ENCODE measurements at regions not wholly inside any gene's neighbourhood (a gene's known extent, or its start where the extent isn't known, plus 50 kb on each side); places are given as distances from the start of the nearest gene placed in this dataset.

DNA sequence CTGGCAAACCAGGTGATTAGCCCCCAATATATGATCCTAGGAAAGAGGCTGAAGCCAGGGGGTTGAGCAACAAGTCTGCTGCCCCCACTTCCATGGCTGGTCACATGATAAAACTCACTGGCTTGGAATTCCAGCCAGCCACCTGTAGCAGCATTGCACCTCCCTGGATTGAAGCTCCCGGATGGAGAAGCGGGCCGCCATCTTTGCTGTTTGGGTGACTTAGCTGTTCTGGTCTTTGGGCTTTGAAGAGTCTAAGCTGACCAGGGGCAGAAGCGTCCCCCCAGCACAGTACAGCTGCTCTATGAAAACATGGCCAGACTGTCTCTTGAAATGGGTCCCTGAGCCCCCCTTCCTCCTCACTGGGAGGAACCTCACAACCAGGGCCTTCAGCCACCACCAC lies 610.2 kb downstream of the ANXA1 start:
- TF ChIP-seq POLR2AphosphoS5 (IDR thresholded peaks at IDR 0.05; ENCODE audit: low read depth, low read length) (no peak), TAF1 (IDR thresholded peaks at IDR 0.05; ENCODE audit: borderline replicate concordance, insufficient read depth, low read length) (no peak), SIN3A (IDR thresholded peaks at IDR 0.05; ENCODE audit: borderline replicate concordance, insufficient read depth, low read length) (no peak), FOXP2 (optimal IDR thresholded peaks at IDR 0.05; ENCODE audit: borderline replicate concordance, extremely low read depth, extremely low read length, insufficient read depth) (no peak)
- TF ChIP-seq, protein P1, sequence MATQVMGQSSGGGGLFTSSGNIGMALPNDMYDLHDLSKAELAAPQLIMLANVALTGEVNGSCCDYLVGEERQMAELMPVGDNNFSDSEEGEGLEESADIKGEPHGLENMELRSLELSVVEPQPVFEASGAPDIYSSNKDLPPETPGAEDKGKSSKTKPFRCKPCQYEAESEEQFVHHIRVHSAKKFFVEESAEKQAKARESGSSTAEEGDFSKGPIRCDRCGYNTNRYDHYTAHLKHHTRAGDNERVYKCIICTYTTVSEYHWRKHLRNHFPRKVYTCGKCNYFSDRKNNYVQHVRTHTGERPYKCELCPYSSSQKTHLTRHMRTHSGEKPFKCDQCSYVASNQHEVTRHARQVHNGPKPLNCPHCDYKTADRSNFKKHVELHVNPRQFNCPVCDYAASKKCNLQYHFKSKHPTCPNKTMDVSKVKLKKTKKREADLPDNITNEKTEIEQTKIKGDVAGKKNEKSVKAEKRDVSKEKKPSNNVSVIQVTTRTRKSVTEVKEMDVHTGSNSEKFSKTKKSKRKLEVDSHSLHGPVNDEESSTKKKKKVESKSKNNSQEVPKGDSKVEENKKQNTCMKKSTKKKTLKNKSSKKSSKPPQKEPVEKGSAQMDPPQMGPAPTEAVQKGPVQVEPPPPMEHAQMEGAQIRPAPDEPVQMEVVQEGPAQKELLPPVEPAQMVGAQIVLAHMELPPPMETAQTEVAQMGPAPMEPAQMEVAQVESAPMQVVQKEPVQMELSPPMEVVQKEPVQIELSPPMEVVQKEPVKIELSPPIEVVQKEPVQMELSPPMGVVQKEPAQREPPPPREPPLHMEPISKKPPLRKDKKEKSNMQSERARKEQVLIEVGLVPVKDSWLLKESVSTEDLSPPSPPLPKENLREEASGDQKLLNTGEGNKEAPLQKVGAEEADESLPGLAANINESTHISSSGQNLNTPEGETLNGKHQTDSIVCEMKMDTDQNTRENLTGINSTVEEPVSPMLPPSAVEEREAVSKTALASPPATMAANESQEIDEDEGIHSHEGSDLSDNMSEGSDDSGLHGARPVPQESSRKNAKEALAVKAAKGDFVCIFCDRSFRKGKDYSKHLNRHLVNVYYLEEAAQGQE (IDR thresholded peaks at IDR 0.05; ENCODE audit: insufficient read depth in 1 of 2, low read depth in 2 of 2, low read length in 2 of 2), result no peak

DNA sequence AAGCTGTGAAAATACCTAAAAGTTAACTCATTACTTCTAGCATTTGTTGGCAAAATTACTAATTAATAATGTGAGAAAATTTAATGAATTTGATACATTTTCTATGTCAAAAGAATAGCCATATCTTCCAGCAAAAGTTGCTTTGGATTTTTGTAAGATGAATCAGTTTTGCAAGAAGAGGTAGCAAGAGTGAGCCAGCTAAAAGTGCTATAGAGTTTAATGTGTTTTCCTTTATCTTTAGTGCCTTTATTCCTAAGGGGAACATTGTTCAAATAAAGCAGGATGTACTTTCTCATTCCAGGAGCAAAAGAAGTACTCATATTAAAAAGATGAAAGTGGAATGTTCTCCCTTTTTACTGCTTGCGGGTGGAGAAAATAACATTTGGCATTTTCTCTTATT lies 622.2 kb downstream of the ANXA1 start:
- TF ChIP-seq FOXP2 (optimal IDR thresholded peaks at IDR 0.05; ENCODE audit: borderline replicate concordance, extremely low read depth, extremely low read length, insufficient read depth) (no peak), SIN3A (IDR thresholded peaks at IDR 0.05; ENCODE audit: borderline replicate concordance, insufficient read depth, low read length) (no peak), TAF1 (IDR thresholded peaks at IDR 0.05; ENCODE audit: borderline replicate concordance, insufficient read depth, low read length) (no peak), POLR2AphosphoS5 (IDR thresholded peaks at IDR 0.05; ENCODE audit: low read depth, low read length) (no peak)
- TF ChIP-seq, protein P1 (IDR thresholded peaks at IDR 0.05; ENCODE audit: insufficient read depth in 1 of 2, low read depth in 2 of 2, low read length in 2 of 2), result no peak

DNA sequence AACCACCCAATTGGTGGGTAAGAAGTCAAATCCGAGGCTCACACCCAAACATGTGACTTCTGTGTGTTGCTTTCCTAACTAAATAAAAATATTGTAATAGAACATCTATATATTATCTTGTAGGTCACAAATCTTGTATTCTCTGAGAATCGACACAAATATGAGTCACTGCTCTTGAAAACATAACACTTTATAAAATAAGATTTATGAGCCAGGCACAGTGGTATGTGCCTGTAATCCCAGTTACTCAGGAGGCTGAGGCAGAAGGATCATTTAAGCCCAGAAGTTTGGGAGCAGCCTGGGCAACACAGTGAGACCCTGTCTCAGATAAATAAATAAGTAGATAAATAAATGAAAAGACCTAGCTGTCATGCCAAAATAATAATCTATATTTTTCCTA lies 624.1 kb downstream of the ANXA1 start:
- no peak for TF ChIP-seq FOXP2 (optimal IDR thresholded peaks at IDR 0.05; ENCODE audit: borderline replicate concordance, extremely low read depth, extremely low read length, insufficient read depth)
- TF ChIP-seq, protein P1 (IDR thresholded peaks at IDR 0.05; ENCODE audit: insufficient read depth in 1 of 2, low read depth in 2 of 2, low read length in 2 of 2), result no peak
- TF ChIP-seq TAF1 (IDR thresholded peaks at IDR 0.05; ENCODE audit: borderline replicate concordance, insufficient read depth, low read length), result no peak
- no peak for TF ChIP-seq POLR2AphosphoS5 (IDR thresholded peaks at IDR 0.05; ENCODE audit: low read depth, low read length)
- TF ChIP-seq SIN3A (IDR thresholded peaks at IDR 0.05; ENCODE audit: borderline replicate concordance, insufficient read depth, low read length), result no peak

DNA sequence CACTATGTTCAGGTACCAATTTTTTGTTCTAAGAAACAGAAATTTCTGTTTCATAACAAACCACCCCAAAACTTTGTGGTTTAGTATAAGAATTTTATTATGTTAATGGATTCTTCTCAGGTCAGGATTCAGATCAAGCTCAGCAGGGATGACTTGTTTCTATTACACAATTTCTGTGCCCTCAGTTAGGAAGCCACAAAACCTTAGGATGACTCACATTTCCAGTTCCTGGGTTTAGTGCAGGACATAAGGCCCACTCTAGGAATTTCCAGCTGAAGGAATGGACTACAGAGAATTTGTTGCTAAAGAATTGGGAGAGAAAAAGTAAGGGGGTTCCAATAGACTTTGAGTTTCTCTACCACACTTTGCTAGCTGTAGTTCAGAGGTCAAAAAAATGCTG lies 629.3 kb downstream of the ANXA1 start:
- no peak for TF ChIP-seq TAF1 (IDR thresholded peaks at IDR 0.05; ENCODE audit: borderline replicate concordance, insufficient read depth, low read length)
- no peak for TF ChIP-seq FOXP2 (optimal IDR thresholded peaks at IDR 0.05; ENCODE audit: borderline replicate concordance, extremely low read depth, extremely low read length, insufficient read depth)
- TF ChIP-seq SIN3A (IDR thresholded peaks at IDR 0.05; ENCODE audit: borderline replicate concordance, insufficient read depth, low read length), result no peak
- TF ChIP-seq POLR2AphosphoS5 (IDR thresholded peaks at IDR 0.05; ENCODE audit: low read depth, low read length), result no peak
- TF ChIP-seq, protein P1 (IDR thresholded peaks at IDR 0.05; ENCODE audit: insufficient read depth in 1 of 2, low read depth in 2 of 2, low read length in 2 of 2), result no peak

DNA sequence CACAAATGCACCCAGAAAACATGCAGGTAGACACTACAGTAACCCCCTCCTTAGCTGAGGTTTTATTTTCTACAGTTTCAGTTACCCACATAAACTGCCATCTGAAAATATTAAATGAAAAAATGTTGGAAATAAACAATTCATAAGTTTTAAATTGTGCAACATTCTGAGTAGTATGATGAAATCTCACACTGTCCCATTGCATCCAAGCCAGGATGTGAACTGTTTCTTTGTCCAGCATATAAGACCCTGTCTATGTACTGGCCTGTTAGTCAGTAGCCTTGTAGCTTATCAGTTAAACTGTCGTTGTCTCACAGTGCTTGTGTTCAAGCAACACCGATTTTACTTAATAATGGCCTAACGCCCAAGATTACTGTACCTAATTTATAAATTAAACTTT lies 630.5 kb downstream of the ANXA1 start:
- no peak for TF ChIP-seq SIN3A (IDR thresholded peaks at IDR 0.05; ENCODE audit: borderline replicate concordance, insufficient read depth, low read length)
- no peak for TF ChIP-seq FOXP2 (optimal IDR thresholded peaks at IDR 0.05; ENCODE audit: borderline replicate concordance, extremely low read depth, extremely low read length, insufficient read depth)
- TF ChIP-seq, protein P1 (IDR thresholded peaks at IDR 0.05; ENCODE audit: insufficient read depth in 1 of 2, low read depth in 2 of 2, low read length in 2 of 2), result no peak
- no peak for TF ChIP-seq TAF1 (IDR thresholded peaks at IDR 0.05; ENCODE audit: borderline replicate concordance, insufficient read depth, low read length)
- no peak for TF ChIP-seq POLR2AphosphoS5 (IDR thresholded peaks at IDR 0.05; ENCODE audit: low read depth, low read length)

Measured in PFSK-1 (cell line).